ENCODE measurements at regions not wholly inside any gene's neighbourhood (a gene's known extent, or its start where the extent isn't known, plus 50 kb on each side); places are given as distances from the start of the nearest gene placed in this dataset.

GRCh38 chr14:34220921-34221320 is 241.1 kb downstream of the SPTSSA start:
- Mint-ChIP-seq H3K27ac (no peak overlapping the region), H3K4me1 (no peaks in the 10 kb centered on the region), H3K9me3 (peaks cover 0 to 3% (median 0%) of the 10 kb centered on the region in 6 donors), H3K4me3 (no peak overlapping the region), H3K27me3 (ENCODE audit: low read depth in 3 of 3) (peaks cover 0 to 1% (median 0%) of the 10 kb centered on the region in 3 donors), H3K36me3 (no peaks in the 10 kb centered on the region)
- no peak for DNase-seq

GRCh38 chr14:34220378-34220706 is 241.7 kb downstream of the SPTSSA start:
- DNase-seq, result no peak
- Mint-ChIP-seq H3K4me1 (no peaks in the 10 kb centered on the region), H3K27ac (no peak overlapping the region), H3K27me3 (ENCODE audit: low read depth in 3 of 3) (peaks cover 0 to 1% (median 0%) of the 10 kb centered on the region in 3 donors), H3K4me3 (no peak overlapping the region), H3K36me3 (no peaks in the 10 kb centered on the region), H3K9me3 (peaks cover 0 to 3% (median 0%) of the 10 kb centered on the region in 6 donors)

GRCh38 chr14:34219661-34220377 is 242.2 kb downstream of the SPTSSA start:
- H3K36me3 Mint-ChIP-seq, result no peaks in the 10 kb centered on the region
- no peak overlapping the region for H3K27ac Mint-ChIP-seq
- DNase-seq, result no peak
- no peaks in the 10 kb centered on the region for H3K4me1 Mint-ChIP-seq
- no peak overlapping the region for H3K4me3 Mint-ChIP-seq
- H3K27me3 Mint-ChIP-seq (ENCODE audit: low read depth in 3 of 3), result peaks cover 0 to 1% (median 0%) of the 10 kb centered on the region in 3 donors
- H3K9me3 Mint-ChIP-seq, result peaks cover 0 to 3% (median 0%) of the 10 kb centered on the region in 6 donors

- no peak for DNase-seq
- Mint-ChIP-seq H3K27ac (no peak overlapping the region), H3K27me3 (ENCODE audit: low read depth in 3 of 3) (peaks cover 0 to 4% (median 1%) of the 10 kb centered on the region in 3 donors), H3K4me3 (no peak overlapping the region), H3K9me3 (peaks cover 0 to 2% (median 0%) of the 10 kb centered on the region in 6 donors), H3K4me1 (no peaks in the 10 kb centered on the region), H3K36me3 (no peaks in the 10 kb centered on the region)
Observed at GRCh38 chr14:34218881-34219280, 243.2 kb downstream of the SPTSSA start.

- Mint-ChIP-seq H3K27me3 (ENCODE audit: low read depth in 3 of 3) (peaks cover 0 to 5% (median 1%) of the 10 kb centered on the region in 3 donors), H3K27ac (no peak overlapping the region), H3K9me3 (peaks cover 0 to 4% (median 0%) of the 10 kb centered on the region in 6 donors), H3K4me3 (no peak overlapping the region), H3K4me1 (no peaks in the 10 kb centered on the region), H3K36me3 (no peaks in the 10 kb centered on the region)
- no peak for DNase-seq
Observed at GRCh38 chr14:34214961-34215360, 247.1 kb downstream of the SPTSSA start.

GRCh38 chr14:34213332-34213731 is 248.7 kb downstream of the SPTSSA start:
- Mint-ChIP-seq H3K4me1 (no peaks in the 10 kb centered on the region), H3K27me3 (ENCODE audit: low read depth in 3 of 3) (peaks cover 0 to 5% (median 3%) of the 10 kb centered on the region in 3 donors), H3K9me3 (peaks cover 0 to 4% (median 0%) of the 10 kb centered on the region in 6 donors), H3K36me3 (no peaks in the 10 kb centered on the region), H3K27ac (no peak overlapping the region), H3K4me3 (no peak overlapping the region)
- no peak for DNase-seq

- no peaks in the 10 kb centered on the region for H3K4me1 Mint-ChIP-seq
- H3K4me3 Mint-ChIP-seq, result no peak overlapping the region
- H3K27ac Mint-ChIP-seq, result no peak overlapping the region
- H3K36me3 Mint-ChIP-seq, result no peaks in the 10 kb centered on the region
- H3K27me3 Mint-ChIP-seq (ENCODE audit: low read depth in 3 of 3), result peaks cover 0 to 6% (median 1%) of the 10 kb centered on the region in 3 donors
- no peak for DNase-seq
- H3K9me3 Mint-ChIP-seq, result peaks cover 0 to 12% (median 1%) of the 10 kb centered on the region in 6 donors
Observed at GRCh38 chr14:34212172-34212929, 249.7 kb downstream of the SPTSSA start.

- Mint-ChIP-seq H3K9me3 (peaks cover 0 to 12% (median 1%) of the 10 kb centered on the region in 6 donors), H3K36me3 (no peaks in the 10 kb centered on the region), H3K27me3 (ENCODE audit: low read depth in 3 of 3) (peaks cover 0 to 7% (median 1%) of the 10 kb centered on the region in 3 donors), H3K4me1 (no peaks in the 10 kb centered on the region), H3K4me3 (no peak overlapping the region), H3K27ac (no peak overlapping the region)
- no peak for DNase-seq
Observed at GRCh38 chr14:34211732-34212131, 250.3 kb downstream of the SPTSSA start.

GRCh38 chr14:34208532-34208931 is 253.5 kb downstream of the SPTSSA start:
- H3K4me1 Mint-ChIP-seq, result no peaks in the 10 kb centered on the region
- no peaks in the 10 kb centered on the region for H3K36me3 Mint-ChIP-seq
- DNase-seq, result no peak
- peaks cover 0 to 2% (median 2%) of the 10 kb centered on the region in 3 donors for H3K27me3 Mint-ChIP-seq (ENCODE audit: low read depth in 3 of 3)
- no peak overlapping the region for H3K4me3 Mint-ChIP-seq
- peaks cover 0 to 13% (median 5%) of the 10 kb centered on the region in 6 donors for H3K9me3 Mint-ChIP-seq
- H3K27ac Mint-ChIP-seq, result no peak overlapping the region

GRCh38 chr14:34205799-34206198 is 254.9 kb upstream of the EGLN3 start:
- Mint-ChIP-seq H3K27ac (no peak overlapping the region), H3K4me1 (no peaks in the 10 kb centered on the region), H3K9me3 (peaks cover 0 to 11% (median 5%) of the 10 kb centered on the region in 6 donors), H3K36me3 (no peaks in the 10 kb centered on the region), H3K27me3 (ENCODE audit: low read depth in 3 of 3) (peaks cover 0 to 2% (median 2%) of the 10 kb centered on the region in 3 donors), H3K4me3 (no peak overlapping the region)
- no peak for DNase-seq

GRCh38 chr14:34204774-34205173 is 253.9 kb upstream of the EGLN3 start:
- no peak for DNase-seq
- Mint-ChIP-seq H3K27ac (no peak overlapping the region), H3K9me3 (peaks cover 0 to 11% (median 4%) of the 10 kb centered on the region in 6 donors), H3K4me3 (no peak overlapping the region), H3K36me3 (no peaks in the 10 kb centered on the region), H3K4me1 (no peaks in the 10 kb centered on the region), H3K27me3 (ENCODE audit: low read depth in 3 of 3) (peaks cover 0 to 5% (median 2%) of the 10 kb centered on the region in 3 donors)

- Mint-ChIP-seq H3K4me3 (no peak overlapping the region), H3K27me3 (ENCODE audit: low read depth in 3 of 3) (peaks cover 0 to 7% (median 2%) of the 10 kb centered on the region in 3 donors), H3K36me3 (no peaks in the 10 kb centered on the region), H3K9me3 (peaks cover 0 to 11% (median 4%) of the 10 kb centered on the region in 6 donors), H3K27ac (no peak overlapping the region), H3K4me1 (no peaks in the 10 kb centered on the region)
- no peak for DNase-seq
Observed at GRCh38 chr14:34203251-34203722, 252.4 kb upstream of the EGLN3 start.

GRCh38 chr14:34201909-34202637 is 251.2 kb upstream of the EGLN3 start:
- no peak overlapping the region for H3K27ac Mint-ChIP-seq
- no peaks in the 10 kb centered on the region for H3K36me3 Mint-ChIP-seq
- no peaks in the 10 kb centered on the region for H3K4me1 Mint-ChIP-seq
- peaks cover 0 to 8% (median 4%) of the 10 kb centered on the region in 3 donors for H3K27me3 Mint-ChIP-seq (ENCODE audit: low read depth in 3 of 3)
- peaks cover 0 to 9% (median under 1%) of the 10 kb centered on the region in 6 donors for H3K9me3 Mint-ChIP-seq
- DNase-seq, result no peak
- no peak overlapping the region for H3K4me3 Mint-ChIP-seq
